Activated naive CD4-positive, alpha-beta T cell treated with Interleukin-2 at 50 U/mL for 16 hours (primary cell): ENCODE measurements at regions not wholly inside any gene's neighbourhood (a gene's known extent, or its start where the extent isn't known, plus 50 kb on each side); places are given as distances from the start of the nearest gene placed in this dataset.
A peak's percentile ranks its signal among the peaks of the same experiment; 100 is the strongest.

Experiments
- DNase-seq: peaks from one replicate; pipeline ENCODE4 v3.0.0-alpha.2; 2020

DNA sequence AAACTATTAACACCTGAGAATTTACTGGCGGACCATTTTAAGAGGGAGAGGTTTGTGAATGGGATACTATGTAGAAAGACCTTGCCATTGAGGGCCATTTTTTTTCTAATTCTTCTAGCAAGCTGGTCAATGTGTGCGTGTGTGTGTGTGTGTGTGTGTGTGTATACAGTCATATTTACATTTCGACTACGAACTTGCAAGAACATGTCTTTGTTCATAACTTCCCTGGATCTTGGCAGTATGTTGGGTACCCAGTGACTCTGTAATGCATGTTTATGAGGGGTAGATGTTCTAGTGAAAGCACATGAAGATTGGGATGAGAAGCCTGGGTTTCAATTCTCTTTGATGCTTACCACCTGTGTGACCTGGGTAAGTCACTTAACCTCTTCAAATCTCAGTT, 133.6 kb downstream of the UBE2E3 start:
- DNase-seq = no peak

GRCh38 chr2:181116261-181116660, 135.9 kb downstream of the UBE2E3 start:
- DNase-seq = no peak

DNA sequence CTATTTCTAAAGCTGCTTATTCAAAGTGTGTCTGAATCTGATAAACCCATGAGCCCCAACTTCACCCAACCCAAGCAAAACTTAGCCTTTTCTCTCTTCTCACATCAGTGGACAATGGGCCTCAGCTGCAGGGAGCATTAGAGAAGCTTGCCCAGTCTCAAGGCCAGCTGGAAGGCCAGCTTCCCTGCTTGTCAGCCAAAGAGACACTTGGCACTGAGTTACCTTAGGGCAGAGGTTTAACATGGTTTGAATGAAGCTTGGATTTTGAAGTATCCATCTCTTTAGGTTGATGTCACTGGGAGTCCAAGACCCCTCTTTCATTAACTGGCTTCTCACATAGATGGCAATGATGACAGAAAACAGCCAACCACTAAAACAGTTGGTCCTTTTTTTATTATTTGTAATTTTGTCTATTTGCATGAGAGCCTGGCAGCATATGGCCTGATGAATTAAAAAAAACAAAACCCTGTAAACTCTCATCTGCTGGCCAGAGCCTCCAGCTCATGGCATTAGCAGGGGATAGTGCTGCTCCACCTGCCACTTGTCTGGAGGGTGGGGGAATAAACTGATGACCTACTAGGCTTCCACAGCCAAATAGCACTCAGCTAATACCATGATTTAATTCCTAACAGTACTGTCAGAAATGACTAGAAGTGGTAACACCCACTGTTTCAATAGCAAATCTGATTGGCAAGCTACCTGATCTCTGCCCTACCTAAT, 137.0 kb downstream of the UBE2E3 start:
- no peak for DNase-seq

GRCh38 chr2:181120625-181121024, 140.2 kb downstream of the UBE2E3 start:
- no peak for DNase-seq

- no peak for DNase-seq
Observed at GRCh38 chr2:181121996-181122395, 141.6 kb downstream of the UBE2E3 start.

GRCh38 chr2:181122601-181123000, 142.2 kb downstream of the UBE2E3 start:
- DNase-seq = no peak

DNA sequence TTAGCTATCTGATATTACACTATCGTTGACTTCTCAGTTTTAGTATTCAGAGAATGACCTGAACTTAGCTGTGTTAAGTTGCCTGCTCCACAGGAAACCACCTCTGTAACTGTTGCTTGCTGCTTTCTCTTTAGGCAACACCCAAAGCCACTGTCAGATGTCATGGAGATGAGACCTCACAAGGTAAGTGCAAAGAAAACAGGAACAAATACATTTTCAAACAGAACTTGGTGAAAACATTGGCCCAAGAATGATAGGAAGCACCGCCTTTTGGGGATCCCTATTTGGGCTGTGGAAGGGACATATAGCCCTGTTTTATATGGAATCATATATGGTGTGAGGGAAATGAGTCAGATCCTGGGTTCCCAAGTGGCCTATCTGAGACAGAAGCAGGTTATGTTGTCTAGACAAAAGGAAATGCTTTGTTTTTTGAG, 143.4 kb downstream of the UBE2E3 start:
- peak; percentile 46 for DNase-seq

DNA sequence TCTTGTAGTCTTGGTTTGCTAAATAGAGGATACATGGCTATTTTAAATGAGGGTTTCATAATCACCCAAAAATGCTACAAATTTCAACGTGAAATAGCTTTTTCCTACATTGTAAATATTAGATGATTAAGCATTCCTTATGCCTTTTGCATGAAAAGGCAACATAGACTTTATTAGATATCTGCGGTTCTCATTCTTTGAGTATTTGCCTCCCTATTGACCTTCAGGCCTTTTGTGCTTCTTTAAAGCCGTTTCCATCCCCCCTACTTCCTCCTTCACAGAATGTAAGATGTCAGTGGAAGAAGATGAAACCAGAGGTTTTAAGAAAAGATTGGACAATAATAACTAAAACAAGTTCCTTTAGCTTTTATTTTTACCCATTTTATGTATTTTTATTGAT, 144.1 kb downstream of the UBE2E3 start:
- no peak for DNase-seq

GRCh38 chr2:181125359-181125758, 145.0 kb downstream of the UBE2E3 start:
- no peak for DNase-seq

- DNase-seq = no peak
Observed at GRCh38 chr2:181126311-181126868, 146.0 kb downstream of the UBE2E3 start.

GRCh38 chr2:181128199-181128598, 147.8 kb downstream of the UBE2E3 start:
- no peak for DNase-seq

DNA sequence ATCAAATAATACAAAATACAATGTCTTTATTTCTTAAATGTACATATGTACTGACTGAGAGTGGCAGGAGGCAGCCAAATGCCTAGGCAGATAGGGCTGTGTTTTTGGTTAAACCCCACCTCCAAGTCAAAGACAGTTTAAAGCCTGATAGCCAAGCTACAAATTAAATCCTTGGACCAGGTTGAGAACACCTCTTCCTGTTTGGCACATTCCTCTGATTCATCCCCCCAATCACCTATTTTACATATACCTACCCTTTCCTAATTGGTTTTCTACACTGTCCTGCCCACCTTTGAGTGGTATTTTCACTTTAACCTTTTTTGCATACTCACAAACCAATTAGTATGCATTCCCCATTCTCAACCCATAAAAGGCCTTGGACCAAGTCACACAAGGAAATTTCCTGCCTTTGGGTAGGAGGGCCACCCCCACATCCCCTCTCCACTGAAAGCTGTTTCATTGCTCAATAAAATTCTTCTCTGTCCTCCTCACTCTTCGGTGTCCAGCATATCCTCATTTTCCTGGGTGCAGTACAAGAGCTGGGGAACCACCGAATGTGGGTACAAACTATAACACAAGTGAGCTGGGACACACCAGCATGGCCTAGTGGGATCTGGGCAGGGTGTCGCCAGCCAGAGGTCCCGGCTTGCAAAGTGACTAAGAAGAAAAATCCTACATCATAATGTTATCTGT, 149.1 kb downstream of the UBE2E3 start:
- DNase-seq = no peak

DNA sequence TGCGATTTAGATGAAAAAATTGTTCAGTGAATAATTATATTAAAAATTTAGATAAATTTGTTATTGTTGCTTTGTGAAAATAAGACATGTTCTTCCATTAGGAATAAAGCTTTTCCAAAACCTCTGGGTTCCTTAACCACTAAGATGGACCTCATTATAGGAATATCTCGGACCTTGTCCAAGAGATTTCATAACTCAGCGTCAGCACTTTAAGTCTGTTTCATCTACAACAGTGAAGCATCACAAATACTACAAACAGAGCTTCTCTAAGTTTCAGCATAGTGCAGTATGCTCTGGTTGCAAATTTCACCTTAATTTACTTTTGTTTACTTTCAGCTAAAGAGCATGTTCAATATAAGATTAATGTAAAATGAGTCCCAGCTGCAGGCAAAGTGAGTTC, 150.3 kb downstream of the UBE2E3 start:
- DNase-seq = no peak

- no peak for DNase-seq
Observed at GRCh38 chr2:181131584-181131983, 151.2 kb downstream of the UBE2E3 start.

GRCh38 chr2:181138816-181139215, 158.4 kb downstream of the UBE2E3 start:
- DNase-seq = no peak

DNA sequence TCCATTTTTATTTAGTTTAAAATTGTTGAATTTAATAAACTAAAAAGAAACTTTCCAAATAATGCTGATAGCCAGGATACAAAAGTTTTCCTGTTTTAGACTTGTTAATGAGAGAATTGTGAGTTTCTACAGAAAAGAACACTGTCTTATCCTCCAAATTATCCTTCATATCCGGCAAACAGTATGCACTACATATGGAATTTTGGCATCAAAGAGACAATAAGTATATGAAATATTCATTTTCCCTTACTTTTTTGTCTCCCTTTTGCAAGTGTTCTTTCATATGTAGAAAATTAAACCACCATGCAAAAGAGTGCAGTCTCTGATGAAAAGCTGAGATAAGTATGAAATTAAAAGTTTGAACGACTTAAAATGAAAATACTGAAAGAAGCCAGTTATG, 159.4 kb downstream of the UBE2E3 start:
- no peak for DNase-seq

DNA sequence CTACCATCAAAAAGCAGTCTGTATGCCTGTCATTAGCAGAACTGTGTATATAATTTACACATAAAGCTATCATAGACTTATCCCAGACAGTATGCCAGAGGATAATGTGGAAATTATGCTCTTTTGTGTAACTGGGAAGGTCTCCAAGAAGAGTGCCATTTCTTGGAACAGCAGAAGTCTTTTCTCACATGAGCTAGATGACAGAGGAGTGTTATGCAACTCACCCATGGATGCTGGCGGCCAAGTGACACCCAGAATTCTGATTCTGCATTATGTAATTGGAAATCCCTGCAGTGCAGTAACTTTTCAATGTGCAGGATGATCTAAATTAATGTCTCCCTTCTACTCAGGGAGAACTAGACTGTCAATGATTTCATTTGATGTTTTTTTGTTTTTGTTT, 160.0 kb downstream of the UBE2E3 start:
- no peak for DNase-seq

- no peak for DNase-seq
Observed at GRCh38 chr2:181140928-181141327, 160.5 kb downstream of the UBE2E3 start.

- no peak for DNase-seq
Observed at GRCh38 chr2:181141676-181142075, 161.3 kb downstream of the UBE2E3 start.

- DNase-seq = no peak
Observed at GRCh38 chr2:181142514-181142913, 162.1 kb downstream of the UBE2E3 start.

GRCh38 chr2:181143790-181144300, 163.4 kb downstream of the UBE2E3 start:
- DNase-seq = no peak

DNA sequence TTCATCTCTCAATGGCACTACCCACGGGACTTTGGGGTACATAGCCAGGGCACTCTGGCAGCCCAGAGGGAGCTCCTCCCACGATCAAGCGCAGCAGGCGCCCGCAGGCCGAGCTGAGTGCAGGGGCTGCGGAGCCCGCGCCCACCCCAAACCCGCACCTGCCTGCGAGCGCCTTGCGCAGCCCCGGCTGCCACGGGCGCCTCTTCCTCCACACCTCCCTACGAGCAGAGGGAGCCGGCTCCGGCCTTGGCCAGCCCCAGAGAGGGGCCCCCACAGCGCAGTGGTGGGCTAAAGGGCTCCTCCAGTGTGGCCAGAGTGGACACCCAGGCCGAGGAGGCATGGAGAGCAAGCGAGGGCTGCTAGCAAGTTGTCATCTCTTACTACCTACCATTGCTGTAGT, 165.2 kb downstream of the UBE2E3 start:
- DNase-seq = no peak

DNA sequence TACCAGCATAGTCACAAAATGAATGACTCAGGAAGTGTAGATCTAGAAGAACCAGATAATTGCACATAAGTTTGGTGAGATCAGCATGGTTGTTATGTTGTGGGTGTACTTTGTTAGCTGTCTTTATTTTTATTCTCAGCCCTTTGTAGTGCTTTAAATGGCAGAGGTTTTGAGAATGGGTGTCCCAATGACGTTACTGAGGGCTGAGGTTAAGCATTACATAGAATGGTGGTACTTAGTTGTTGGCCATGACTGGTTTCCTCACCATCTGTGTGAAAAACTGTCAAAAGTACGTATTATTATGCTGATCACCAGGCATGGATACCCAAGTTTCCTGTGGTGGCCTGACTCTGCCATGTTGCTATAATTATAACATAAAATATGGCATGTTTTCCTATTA, 165.8 kb downstream of the UBE2E3 start:
- no peak for DNase-seq

DNA sequence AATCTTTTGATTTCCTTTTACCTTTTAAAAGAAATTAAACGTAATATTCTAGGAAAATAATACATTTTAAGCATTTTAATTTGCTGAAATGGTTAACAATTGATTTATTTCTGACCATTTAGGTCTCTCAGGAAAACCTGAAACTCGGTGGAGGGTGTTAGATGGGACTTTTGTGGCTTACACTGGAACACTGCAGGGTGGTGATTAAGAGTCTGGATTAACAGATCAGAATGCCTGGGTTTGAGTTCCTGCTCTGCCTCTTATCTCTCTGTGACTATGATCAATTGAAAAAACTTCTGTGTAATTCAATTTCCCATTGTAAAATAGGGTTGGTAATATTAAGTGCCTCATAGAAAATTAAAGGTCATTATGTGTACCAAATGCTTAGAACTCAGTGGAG, 168.7 kb downstream of the UBE2E3 start:
- no peak for DNase-seq
